ENCODE measurements at regions not wholly inside any gene's neighbourhood (a gene's known extent, or its start where the extent isn't known, plus 50 kb on each side); places are given as distances from the start of the nearest gene placed in this dataset.

DNA sequence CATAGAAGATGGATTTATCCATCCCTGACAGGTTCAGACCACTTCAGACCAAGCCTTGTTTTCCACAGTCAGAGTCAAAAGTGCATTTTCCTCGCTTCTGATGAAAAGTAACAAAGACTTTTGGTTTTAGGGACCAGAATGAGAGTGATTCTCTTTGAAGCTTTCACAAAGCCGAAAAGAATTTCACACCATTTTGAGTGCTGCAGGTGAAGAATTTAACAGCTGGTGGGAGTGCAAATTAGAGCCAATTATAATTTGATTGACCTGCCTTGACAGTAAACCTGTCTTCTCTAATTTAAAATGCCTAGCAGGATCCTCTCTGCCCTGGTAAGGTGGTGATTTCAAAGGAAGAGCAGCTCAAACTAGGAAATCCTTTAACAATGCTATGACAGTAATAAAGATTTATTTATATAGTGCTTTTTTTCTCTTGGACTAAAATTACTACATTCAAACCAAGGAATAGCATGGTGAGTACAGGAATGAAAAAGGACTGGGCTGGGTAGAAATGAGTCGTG, 241.6 kb downstream of the HRH4 start (continued):
- TF ChIP-seq, protein P1, sequence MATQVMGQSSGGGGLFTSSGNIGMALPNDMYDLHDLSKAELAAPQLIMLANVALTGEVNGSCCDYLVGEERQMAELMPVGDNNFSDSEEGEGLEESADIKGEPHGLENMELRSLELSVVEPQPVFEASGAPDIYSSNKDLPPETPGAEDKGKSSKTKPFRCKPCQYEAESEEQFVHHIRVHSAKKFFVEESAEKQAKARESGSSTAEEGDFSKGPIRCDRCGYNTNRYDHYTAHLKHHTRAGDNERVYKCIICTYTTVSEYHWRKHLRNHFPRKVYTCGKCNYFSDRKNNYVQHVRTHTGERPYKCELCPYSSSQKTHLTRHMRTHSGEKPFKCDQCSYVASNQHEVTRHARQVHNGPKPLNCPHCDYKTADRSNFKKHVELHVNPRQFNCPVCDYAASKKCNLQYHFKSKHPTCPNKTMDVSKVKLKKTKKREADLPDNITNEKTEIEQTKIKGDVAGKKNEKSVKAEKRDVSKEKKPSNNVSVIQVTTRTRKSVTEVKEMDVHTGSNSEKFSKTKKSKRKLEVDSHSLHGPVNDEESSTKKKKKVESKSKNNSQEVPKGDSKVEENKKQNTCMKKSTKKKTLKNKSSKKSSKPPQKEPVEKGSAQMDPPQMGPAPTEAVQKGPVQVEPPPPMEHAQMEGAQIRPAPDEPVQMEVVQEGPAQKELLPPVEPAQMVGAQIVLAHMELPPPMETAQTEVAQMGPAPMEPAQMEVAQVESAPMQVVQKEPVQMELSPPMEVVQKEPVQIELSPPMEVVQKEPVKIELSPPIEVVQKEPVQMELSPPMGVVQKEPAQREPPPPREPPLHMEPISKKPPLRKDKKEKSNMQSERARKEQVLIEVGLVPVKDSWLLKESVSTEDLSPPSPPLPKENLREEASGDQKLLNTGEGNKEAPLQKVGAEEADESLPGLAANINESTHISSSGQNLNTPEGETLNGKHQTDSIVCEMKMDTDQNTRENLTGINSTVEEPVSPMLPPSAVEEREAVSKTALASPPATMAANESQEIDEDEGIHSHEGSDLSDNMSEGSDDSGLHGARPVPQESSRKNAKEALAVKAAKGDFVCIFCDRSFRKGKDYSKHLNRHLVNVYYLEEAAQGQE (IDR thresholded peaks at IDR 0.05) = no peak
- TF ChIP-seq NR2F2 (IDR thresholded peaks at IDR 0.05) = no peak
- TF ChIP-seq, protein P2, sequence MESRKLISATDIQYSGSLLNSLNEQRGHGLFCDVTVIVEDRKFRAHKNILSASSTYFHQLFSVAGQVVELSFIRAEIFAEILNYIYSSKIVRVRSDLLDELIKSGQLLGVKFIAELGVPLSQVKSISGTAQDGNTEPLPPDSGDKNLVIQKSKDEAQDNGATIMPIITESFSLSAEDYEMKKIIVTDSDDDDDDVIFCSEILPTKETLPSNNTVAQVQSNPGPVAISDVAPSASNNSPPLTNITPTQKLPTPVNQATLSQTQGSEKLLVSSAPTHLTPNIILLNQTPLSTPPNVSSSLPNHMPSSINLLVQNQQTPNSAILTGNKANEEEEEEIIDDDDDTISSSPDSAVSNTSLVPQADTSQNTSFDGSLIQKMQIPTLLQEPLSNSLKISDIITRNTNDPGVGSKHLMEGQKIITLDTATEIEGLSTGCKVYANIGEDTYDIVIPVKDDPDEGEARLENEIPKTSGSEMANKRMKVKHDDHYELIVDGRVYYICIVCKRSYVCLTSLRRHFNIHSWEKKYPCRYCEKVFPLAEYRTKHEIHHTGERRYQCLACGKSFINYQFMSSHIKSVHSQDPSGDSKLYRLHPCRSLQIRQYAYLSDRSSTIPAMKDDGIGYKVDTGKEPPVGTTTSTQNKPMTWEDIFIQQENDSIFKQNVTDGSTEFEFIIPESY (IDR thresholded peaks at IDR 0.05) = no peak
- TF ChIP-seq YY1 (IDR thresholded peaks at IDR 0.05) = no peak
- no peak for TF ChIP-seq FOXA1 (IDR thresholded peaks at IDR 0.05)
- TF ChIP-seq EGR1 (IDR thresholded peaks at IDR 0.05; ENCODE audit: low read depth in 2 of 2) = no peak
- no peak for TF ChIP-seq FOXA2 (IDR thresholded peaks at IDR 0.05)

DNA sequence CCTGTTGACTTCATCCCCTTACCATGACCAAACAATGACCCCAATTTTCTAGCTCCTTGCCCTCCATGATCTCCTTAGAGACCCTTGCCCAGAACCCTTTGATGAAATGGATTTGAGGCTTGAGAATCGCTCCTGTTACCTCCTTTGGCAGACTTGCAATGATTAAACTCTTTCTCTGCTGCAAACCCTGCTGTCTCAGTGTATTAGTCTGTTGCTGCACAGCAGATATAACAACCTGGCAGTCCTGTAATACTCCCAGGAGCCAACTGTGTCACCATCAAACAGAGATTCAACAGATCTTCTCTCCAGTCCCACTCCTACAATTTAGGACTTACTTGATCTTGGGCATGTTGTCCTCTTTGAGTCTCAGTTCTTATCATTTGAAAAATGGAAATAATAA, 242.9 kb downstream of the HRH4 start:
- Histone ChIP-seq H3K9ac (ENCODE audit: low read depth in 1 of 2, low read length in 2 of 2) (no peak overlapping the region), H3K27me3 (ENCODE audit: control insufficient read depth in 4 of 4, insufficient read depth in 4 of 4, low read length in 3 of 4) (peaks cover 0 to 2% (median 0%) of the 10 kb centered on the region in 4 donors), H3K4me1 (ENCODE audit: control insufficient read depth in 4 of 4, insufficient read depth in 4 of 4, low read length in 3 of 4) (no peaks in the 10 kb centered on the region), H3K27ac (ENCODE audit: low read depth in 1 of 2, low read length in 2 of 2) (no peak overlapping the region), H3K9me3 (ENCODE audit: control insufficient read depth in 4 of 4, low read length in 3 of 4) (peaks cover 3 to 11% (median 6%) of the 10 kb centered on the region in 4 donors), H3K36me3 (ENCODE audit: control insufficient read depth in 4 of 4, insufficient read depth in 3 of 4, low read depth in 1 of 4, low read length in 3 of 4) (no peaks in the 10 kb centered on the region), H3K4me3 (ENCODE audit: low read depth in 1 of 3, low read length in 3 of 3) (no peak overlapping the region)
- no peak for DNase-seq (ENCODE audit: low spot score)
- no peak for TF ChIP-seq EGR1 (IDR thresholded peaks at IDR 0.05; ENCODE audit: low read depth in 2 of 2)
- no peak for TF ChIP-seq RAD21 (IDR thresholded peaks at IDR 0.05)
- no peak for TF ChIP-seq FOXA1 (IDR thresholded peaks at IDR 0.05)
- no peak for TF ChIP-seq FOXA2 (IDR thresholded peaks at IDR 0.05)
- no peak for TF ChIP-seq YY1 (IDR thresholded peaks at IDR 0.05)
- no peak for TF ChIP-seq SP1 (IDR thresholded peaks at IDR 0.05)
- TF ChIP-seq, protein P3, sequence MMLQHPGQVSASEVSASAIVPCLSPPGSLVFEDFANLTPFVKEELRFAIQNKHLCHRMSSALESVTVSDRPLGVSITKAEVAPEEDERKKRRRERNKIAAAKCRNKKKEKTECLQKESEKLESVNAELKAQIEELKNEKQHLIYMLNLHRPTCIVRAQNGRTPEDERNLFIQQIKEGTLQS (IDR thresholded peaks at IDR 0.05) = no peak
- TF ChIP-seq, protein P4, sequence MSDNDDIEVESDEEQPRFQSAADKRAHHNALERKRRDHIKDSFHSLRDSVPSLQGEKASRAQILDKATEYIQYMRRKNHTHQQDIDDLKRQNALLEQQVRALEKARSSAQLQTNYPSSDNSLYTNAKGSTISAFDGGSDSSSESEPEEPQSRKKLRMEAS (IDR thresholded peaks at IDR 0.05) = no peak
- TF ChIP-seq HNF4A (conservative IDR thresholded peaks at IDR 0.05) = no peak
- TF ChIP-seq GABPA (IDR thresholded peaks at IDR 0.05 in 1 of 2, conservative IDR thresholded peaks at IDR 0.05 in 1 of 2) = no peak
- 75% methylated on average over 1 of the region's 1 CpG for WGBS

DNA sequence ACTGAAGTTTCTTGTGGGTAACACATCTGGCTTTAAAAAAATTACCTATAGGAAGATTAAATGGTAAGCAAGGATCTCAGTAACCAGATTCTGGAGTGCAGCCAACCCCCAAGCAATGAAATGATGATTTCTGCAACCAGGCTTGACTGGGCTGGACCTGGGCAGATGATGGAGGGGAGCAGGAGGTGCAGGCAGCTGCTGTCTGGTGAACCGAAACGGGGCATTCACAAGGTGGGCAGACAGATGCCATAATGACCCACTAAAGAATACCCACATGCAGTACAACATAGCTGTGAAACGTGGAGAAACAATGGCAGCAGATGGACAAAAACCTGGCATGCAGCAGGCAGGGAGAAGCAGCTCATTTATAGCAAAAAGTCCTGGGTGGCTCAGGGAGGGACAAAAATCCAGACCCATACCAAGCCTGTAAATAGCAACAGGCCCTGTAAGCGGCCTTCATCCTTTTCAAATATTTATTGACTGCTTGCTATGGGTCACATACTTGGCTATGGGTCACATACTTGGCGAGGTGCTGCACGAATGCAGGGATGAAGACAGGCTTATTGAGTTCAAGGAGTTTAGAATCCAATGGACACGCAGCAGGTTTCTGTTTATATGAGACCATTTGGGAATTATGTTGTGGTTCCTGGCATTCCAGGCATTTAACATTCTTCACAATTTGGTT, 244.7 kb downstream of the HRH4 start:
- Histone ChIP-seq H3K4me1 (ENCODE audit: control insufficient read depth in 4 of 4, insufficient read depth in 4 of 4, low read length in 3 of 4) (no peaks in the 10 kb centered on the region), H3K36me3 (ENCODE audit: control insufficient read depth in 4 of 4, insufficient read depth in 3 of 4, low read depth in 1 of 4, low read length in 3 of 4) (no peaks in the 10 kb centered on the region), H3K9ac (ENCODE audit: low read depth in 1 of 2, low read length in 2 of 2) (no peak overlapping the region), H3K27me3 (ENCODE audit: control insufficient read depth in 4 of 4, insufficient read depth in 4 of 4, low read length in 3 of 4) (peaks cover 0 to 2% (median 0%) of the 10 kb centered on the region in 4 donors), H3K4me3 (ENCODE audit: low read depth in 1 of 3, low read length in 3 of 3) (no peak overlapping the region), H3K27ac (ENCODE audit: low read depth in 1 of 2, low read length in 2 of 2) (no peak overlapping the region), H3K9me3 (ENCODE audit: control insufficient read depth in 4 of 4, low read length in 3 of 4) (peaks cover 3 to 11% (median 6%) of the 10 kb centered on the region in 4 donors)
- 51% methylated on average over 7 of the region's 7 CpGs for WGBS
- DNase-seq (ENCODE audit: low spot score) = no peak
- no peak for TF ChIP-seq TAF1 (conservative IDR thresholded peaks at IDR 0.05)
- no peak for TF ChIP-seq HNF4A (conservative IDR thresholded peaks at IDR 0.05)
- peak; percentile 28 for TF ChIP-seq NR2F2 (IDR thresholded peaks at IDR 0.05)

All from liver (tissue), 7 donors.